Ascending aorta (tissue), 2 donors: ENCODE measurements at regions not wholly inside any gene's neighbourhood (a gene's known extent, or its start where the extent isn't known, plus 50 kb on each side); places are given as distances from the start of the nearest gene placed in this dataset.

Experiments used
- DNase-seq, 2 donors: peaks; one replicate each; pipeline ENCODE4 v3.0.0-alpha.2; 2019; ENCODE audit warnings: low spot score in 2 of 2
- H3K27ac ChIP-seq, 2 donors: fragments of 200-600 bp; sonication (generic); one replicate each; pipeline ENCODE4 v1.5.1; 2016 to 2017; ENCODE audit warnings: mild to moderate bottlenecking in 1 of 2
- H3K27me3 ChIP-seq: fragments of 200-600 bp; sonication (generic); one replicate; pipeline ENCODE4 v1.5.1; 2017
- H3K36me3 ChIP-seq, 2 donors: fragments of 200-600 bp; sonication (generic); one replicate each; pipeline ENCODE4 v1.5.1; 2016
- H3K4me1 ChIP-seq, 2 donors: fragments of 200-600 bp; sonication (generic); one replicate each; pipeline ENCODE4 v1.5.1; 2016 to 2017; ENCODE audit warnings: mild to moderate bottlenecking in 1 of 2
- H3K4me3 ChIP-seq, 2 donors: fragments of 200-600 bp; sonication (generic); one replicate each; pipeline ENCODE4 v1.5.1; 2016 to 2017; ENCODE audit warnings: mild to moderate bottlenecking in 1 of 2
- H3K9me3 ChIP-seq, 2 donors: fragments of 200-600 bp; sonication (generic); one replicate each; pipeline ENCODE4 v1.5.1; 2016
- CTCF ChIP-seq, 3 experiments: fragments of 200-600 bp in 2 of 3; fragments of 450-650 bp in 1 of 3; sonication (generic) in 2 of 3; IDR thresholded peaks; one replicate each; pipeline ENCODE4 v1.5.1; 2016 to 2019; ENCODE audit warnings: antibody characterized with exemption in 3 of 3, mild to moderate bottlenecking in 1 of 3, moderate library complexity in 1 of 3
- intact Hi-C: fragments of 100-400 bp; cut with DNase I; formaldehyde crosslinking; loops from one replicate; pipeline ENCODE4 v1.15.1; 2023

- DNase-seq = no peak
- no peaks in the 10 kb centered on the region for H3K36me3 ChIP-seq
- peaks cover 0 to 15% of the 10 kb centered on the region in 2 donors for H3K9me3 ChIP-seq
- intact Hi-C loops = no loop called here
- no peak overlapping the region for H3K4me3 ChIP-seq
- H3K4me1 ChIP-seq = peaks cover 0 to 14% of the 10 kb centered on the region in 2 donors
- peak overlapping the region; percentile 20 to 67 for H3K27ac ChIP-seq
- H3K27me3 ChIP-seq = no peaks in the 10 kb centered on the region
- TF ChIP-seq CTCF (IDR thresholded peaks at IDR 0.05) = no peak
Observed at GRCh38 chr12:71243370-71243769, 85.6 kb upstream of the TSPAN8 start.

- no peak for TF ChIP-seq CTCF (IDR thresholded peaks at IDR 0.05)
- Histone ChIP-seq H3K27me3 (no peaks in the 10 kb centered on the region), H3K4me3 (no peak overlapping the region), H3K36me3 (no peaks in the 10 kb centered on the region), H3K4me1 (peaks cover 0 to 14% of the 10 kb centered on the region in 2 donors), H3K9me3 (peaks cover 0 to 9% of the 10 kb centered on the region in 2 donors), H3K27ac (peak overlapping the region; percentile 3 to 67)
- intact Hi-C loops = no loop called here
- no peak for DNase-seq
Observed at GRCh38 chr12:71242511-71242910, 84.7 kb upstream of the TSPAN8 start.

GRCh38 chr12:71240946-71241345 is 83.1 kb upstream of the TSPAN8 start:
- TF ChIP-seq CTCF (IDR thresholded peaks at IDR 0.05) = no peak
- no peak overlapping the region for H3K4me3 ChIP-seq
- H3K27me3 ChIP-seq = no peaks in the 10 kb centered on the region
- H3K36me3 ChIP-seq = no peaks in the 10 kb centered on the region
- peak overlapping the region; percentile 55 to 67 for H3K27ac ChIP-seq
- DNase-seq = no peak
- H3K9me3 ChIP-seq = peaks cover 0 to 7% of the 10 kb centered on the region in 2 donors
- H3K4me1 ChIP-seq = peaks cover 0 to 14% of the 10 kb centered on the region in 2 donors
- intact Hi-C loops = no loop called here

- peak overlapping the region in 1 of 2 donors; percentile 67 for H3K27ac ChIP-seq
- H3K4me1 ChIP-seq = peaks cover 0 to 14% of the 10 kb centered on the region in 2 donors
- H3K9me3 ChIP-seq = peaks cover 0 to 7% of the 10 kb centered on the region in 2 donors
- intact Hi-C loops = no loop called here
- H3K27me3 ChIP-seq = no peaks in the 10 kb centered on the region
- no peaks in the 10 kb centered on the region for H3K36me3 ChIP-seq
- no peak for TF ChIP-seq CTCF (IDR thresholded peaks at IDR 0.05)
- DNase-seq = no peak
- no peak overlapping the region for H3K4me3 ChIP-seq
Observed at GRCh38 chr12:71239731-71240130, 81.9 kb upstream of the TSPAN8 start.

- no peak overlapping the region for H3K4me3 ChIP-seq
- no peaks in the 10 kb centered on the region for H3K27me3 ChIP-seq
- H3K27ac ChIP-seq = no peak overlapping the region
- intact Hi-C loops = no loop called here
- no peak for DNase-seq
- no peak for TF ChIP-seq CTCF (IDR thresholded peaks at IDR 0.05)
- H3K9me3 ChIP-seq = peaks cover 0 to 7% of the 10 kb centered on the region in 2 donors
- H3K4me1 ChIP-seq = no peaks in the 10 kb centered on the region
- H3K36me3 ChIP-seq = no peaks in the 10 kb centered on the region
Observed at GRCh38 chr12:71237128-71237527, 79.3 kb upstream of the TSPAN8 start.

GRCh38 chr12:71236133-71236660 is 78.4 kb upstream of the TSPAN8 start:
- TF ChIP-seq CTCF (IDR thresholded peaks at IDR 0.05) = no peak
- no peaks in the 10 kb centered on the region for H3K27me3 ChIP-seq
- H3K27ac ChIP-seq = no peak overlapping the region
- DNase-seq = no peak
- H3K36me3 ChIP-seq = no peaks in the 10 kb centered on the region
- intact Hi-C loops = no loop called here
- H3K4me3 ChIP-seq = no peak overlapping the region
- H3K4me1 ChIP-seq = no peaks in the 10 kb centered on the region
- H3K9me3 ChIP-seq = peaks cover 0 to under 1% of the 10 kb centered on the region in 2 donors
